SK-N-SH (cell line): ENCODE measurements at regions not wholly inside any gene's neighbourhood (a gene's known extent, or its start where the extent isn't known, plus 50 kb on each side); places are given as distances from the start of the nearest gene placed in this dataset.

Experiments
- CTCF ChIA-PET: fragments of 300-600, 350-600 bp; formaldehyde crosslinking; extraction: SDS; loops from one replicate; lab custom pipeline; 2021; lab: Yijun Ruan, JAX
- POLR2A ChIA-PET: fragments of 350-600 bp; sonication (Branson Sonifier 250); formaldehyde crosslinking; extraction: SDS; loops from one replicate; lab custom pipeline; 2020; ENCODE audit warnings: antibody characterized with exemption, inconsistent platforms; lab: Yijun Ruan, JAX
- DNase-seq: peaks from one replicate; pipeline ENCODE4 v3.0.0; 2012
- H2AFZ ChIP-seq: fragments of 200-600 bp; sonication (generic); 2 replicates; pipeline ENCODE4 v1.8.1; 2016; ENCODE audit warnings: antibody characterized with exemption, mild to moderate bottlenecking, low read depth
- H3F3A ChIP-seq: fragments of 200-600 bp; sonication (generic); replicated peaks from 2 replicates; pipeline ENCODE3; 2016; ENCODE audit warnings: antibody characterized with exemption, mild to moderate bottlenecking; ENCODE audit not compliant: insufficient read depth
- H3K27ac ChIP-seq, 2 experiments: fragments of 200-500 bp in 1 of 2; fragments of 200-600 bp in 1 of 2; sonication (Bioruptor generic) in 1 of 2; sonication (generic), shearing (Covaris generic) in 1 of 2; 2 replicates each; pipeline versions ENCODE4 v1.5.1 to v1.6.1; 2014 to 2016; ENCODE audit warnings: low read depth in 2 of 2, inconsistent platforms in 1 of 2, low read length in 1 of 2, mild to moderate bottlenecking in 1 of 2, mixed read lengths in 1 of 2
- H3K27me3 ChIP-seq: fragments of 200-600 bp; sonication (generic), shearing (Covaris generic); 2 replicates; pipeline ENCODE4 v1.6.1; 2016; ENCODE audit warnings: mixed run types; ENCODE audit not compliant: insufficient read depth
- H3K36me3 ChIP-seq, 2 experiments: fragments of 200-500 bp in 1 of 2; fragments of 200-600 bp in 1 of 2; sonication (Bioruptor generic) in 1 of 2; sonication (generic) in 1 of 2; replicated peaks in 1 of 2; 2 replicates each; pipeline versions ENCODE3 to v1.5.1; 2014 to 2016; ENCODE audit warnings: low read length in 1 of 2, mild to moderate bottlenecking in 1 of 2; ENCODE audit not compliant: insufficient read depth in 2 of 2, control insufficient read depth in 1 of 2
- H3K4me1 ChIP-seq, 2 experiments: fragments of 200-500 bp in 1 of 2; fragments of 200-600 bp in 1 of 2; sonication (Bioruptor generic) in 1 of 2; sonication (generic), shearing (Covaris generic) in 1 of 2; 2 replicates each; pipeline versions ENCODE4 v1.5.1 to v1.6.1; 2014 to 2016; ENCODE audit warnings: low read depth in 1 of 2, low read length in 1 of 2, mixed run types in 1 of 2; ENCODE audit not compliant: insufficient read depth in 2 of 2, control insufficient read depth in 1 of 2
- H3K4me2 ChIP-seq: fragments of 200-600 bp; sonication (generic), shearing (Covaris generic); 2 replicates; pipeline ENCODE4 v1.6.1; 2017; ENCODE audit warnings: mixed run types
- H3K4me3 ChIP-seq, 2 experiments: fragments of 200-500 bp in 1 of 2; fragments of 200-600 bp in 1 of 2; sonication (Bioruptor generic) in 1 of 2; sonication (generic), shearing (Covaris generic) in 1 of 2; 2 replicates each; pipeline versions ENCODE4 v1.5.1 to v1.8.1; 2014 to 2016; ENCODE audit warnings: low read depth in 2 of 2, inconsistent platforms in 1 of 2, low read length in 1 of 2, mild to moderate bottlenecking in 1 of 2, mixed read lengths in 1 of 2, moderate library complexity in 1 of 2
- H3K79me2 ChIP-seq: fragments of 200-600 bp; sonication (generic); 2 replicates; pipeline ENCODE4 v1.8.1; 2017; ENCODE audit warnings: mild to moderate bottlenecking; ENCODE audit not compliant: insufficient read depth
- H3K9ac ChIP-seq: fragments of 200-600 bp; sonication (generic); 2 replicates; pipeline ENCODE4 v1.6.1; 2017; ENCODE audit warnings: mixed run types
- H3K9me2 ChIP-seq: fragments of 200-600 bp; sonication (generic); 2 replicates; pipeline ENCODE4 v1.6.1; 2017; ENCODE audit warnings: mixed run types
- H3K9me3 ChIP-seq: fragments of 200-600 bp; sonication (generic); 2 replicates; pipeline ENCODE4 v1.6.1; 2017; ENCODE audit warnings: mixed run types, mild to moderate bottlenecking, moderate library complexity
- H4K20me1 ChIP-seq: fragments of 200-600 bp; sonication (generic); 2 replicates; pipeline ENCODE4 v1.6.1; 2017; ENCODE audit warnings: mild to moderate bottlenecking, mixed run types; ENCODE audit not compliant: insufficient read depth
- CHD2 ChIP-seq: fragments of 150-350 bp; IDR thresholded peaks from 2 replicates; pipeline ENCODE4 v1.6.1; 2018; ENCODE audit warnings: low read length; ENCODE audit not compliant: partially characterized antibody
- ELF1 ChIP-seq: IDR thresholded peaks from 2 replicates; pipeline ENCODE4 v1.4.0; 2012
- FOSL2 ChIP-seq: IDR thresholded peaks from 2 replicates; pipeline ENCODE4 v1.4.0; 2012; ENCODE audit warnings: low read depth, mild to moderate bottlenecking, moderate library complexity, borderline replicate concordance
- FOXJ3 ChIP-seq: sonication (generic); formaldehyde crosslinking; IDR thresholded peaks from 2 replicates; pipeline ENCODE4 v1.5.1; 2020; ENCODE audit warnings: mild to moderate bottlenecking, missing genetic modification reagents
- FOXM1 ChIP-seq: IDR thresholded peaks from 2 replicates; pipeline ENCODE4 v1.4.0; 2012; ENCODE audit warnings: low read depth, mild to moderate bottlenecking
- GATA2 ChIP-seq: sonication (generic); formaldehyde crosslinking; IDR thresholded peaks from 2 replicates; pipeline ENCODE4 v1.5.0; 2020; ENCODE audit warnings: mild to moderate bottlenecking, missing genetic modification reagents
- JUND ChIP-seq: IDR thresholded peaks from 2 replicates; pipeline ENCODE4 v1.4.0; 2012
- MEF2A ChIP-seq: IDR thresholded peaks from 2 replicates; pipeline ENCODE4 v1.4.0; 2012; ENCODE audit warnings: low read depth, borderline replicate concordance
- MXI1 ChIP-seq: IDR thresholded peaks from 2 replicates; pipeline ENCODE4 v1.6.1; 2012; ENCODE audit warnings: mild to moderate bottlenecking, low read depth, low read length, improper control_type of control experiment
- NFIC ChIP-seq: IDR thresholded peaks from 2 replicates; pipeline ENCODE4 v1.4.0; 2012; ENCODE audit warnings: borderline replicate concordance
- NRF1 ChIP-seq: IDR thresholded peaks from 2 replicates; pipeline ENCODE4 v1.6.1; 2012; ENCODE audit warnings: low read depth, mild to moderate bottlenecking, low read length
- POLR2AphosphoS5 ChIP-seq: IDR thresholded peaks from 2 replicates; pipeline ENCODE4 v1.6.1; 2012; ENCODE audit warnings: low read depth, low read length
- RCOR1 ChIP-seq: fragments of 150-350 bp; IDR thresholded peaks from 2 replicates; pipeline ENCODE4 v1.6.1; 2017; ENCODE audit warnings: antibody characterized with exemption, low read length
- RFX5 ChIP-seq: IDR thresholded peaks from 2 replicates; pipeline ENCODE4 v1.6.1; 2012; ENCODE audit warnings: mild to moderate bottlenecking, improper control_type of control experiment, low read length
- RXRA ChIP-seq: IDR thresholded peaks from 2 replicates; pipeline ENCODE4 v1.4.0; 2012; ENCODE audit warnings: low read depth, mild to moderate bottlenecking, borderline replicate concordance
- SIN3A ChIP-seq: IDR thresholded peaks from 2 replicates; pipeline ENCODE4 v1.6.1; 2012; ENCODE audit warnings: low read depth, mild to moderate bottlenecking, low read length, moderate library complexity, borderline replicate concordance
- SMC3 ChIP-seq: IDR thresholded peaks from 2 replicates; pipeline ENCODE4 v1.6.1; 2012; ENCODE audit warnings: low read depth, low read length, improper control_type of control experiment
- TAF1 ChIP-seq: IDR thresholded peaks from 2 replicates; pipeline ENCODE4 v1.6.1; 2012; ENCODE audit warnings: low read depth, mild to moderate bottlenecking, low read length, moderate library complexity, borderline replicate concordance
- TCF12 ChIP-seq: IDR thresholded peaks from 2 replicates; pipeline ENCODE4 v1.4.0; 2012
- TEAD4 ChIP-seq: IDR thresholded peaks from 2 replicates; pipeline ENCODE4 v1.4.0; 2012; ENCODE audit warnings: mild to moderate bottlenecking, borderline replicate concordance; ENCODE audit not compliant: insufficient read depth
- YY1 ChIP-seq: IDR thresholded peaks from 2 replicates; pipeline ENCODE4 v1.4.0; 2012; ENCODE audit warnings: low read depth, mild to moderate bottlenecking
- WGBS: methylation state at CpG from one replicate; pipeline ENCODE4 v1.1.6; 2017; ENCODE audit warnings: low lambda C conversion rate; 5-methylcytosine and 5-hydroxymethylcytosine counted together
- TF ChIP-seq, protein P1 (sequence below): IDR thresholded peaks from 2 replicates; pipeline ENCODE4 v1.6.1; 2012; ENCODE audit warnings: mild to moderate bottlenecking, low read depth, low read length, moderate library complexity
- TF ChIP-seq, protein P2 (sequence below): IDR thresholded peaks from 2 replicates; pipeline ENCODE4; 2012
- TF ChIP-seq, protein P3 (sequence below): IDR thresholded peaks from 2 replicates; pipeline ENCODE4 v1.4.0; 2012; ENCODE audit warnings: low read depth, borderline replicate concordance
- TF ChIP-seq, protein P4 (sequence below): IDR thresholded peaks from 2 replicates; pipeline ENCODE4 v1.4.0; 2012; ENCODE audit warnings: low read depth, borderline replicate concordance
- TF ChIP-seq, protein P5 (sequence below): IDR thresholded peaks from 2 replicates; pipeline ENCODE4 v1.4.0; 2012; ENCODE audit warnings: low read depth

DNA sequence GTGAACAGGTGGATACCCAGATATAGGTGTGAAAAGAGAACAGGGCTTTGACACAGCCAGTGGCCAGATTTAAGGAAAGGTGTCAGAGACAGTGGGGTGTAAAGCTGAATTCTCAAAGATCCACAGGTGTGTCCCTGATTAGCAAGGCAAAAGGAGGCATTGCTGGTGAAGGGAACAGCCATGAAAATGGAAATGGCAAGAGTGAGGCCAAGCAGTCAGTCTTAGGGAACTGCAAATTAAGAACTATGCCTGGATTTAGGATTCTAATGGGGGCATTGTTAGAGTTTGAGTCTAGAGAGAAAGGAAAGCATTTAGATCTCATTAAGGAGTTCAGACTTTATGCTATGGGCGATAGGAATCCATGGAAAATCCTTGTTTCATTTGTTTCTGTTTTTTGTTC is 789.2 kb downstream of the MAFB start:
- CTCF ChIA-PET = interaction anchor here (0.6 kb wide), 1 partner anchor 9 kb away, joined by 4 read pairs; no protein-coding TSS in a partner anchor
- 6% methylated on average over 1 of the region's 1 CpG for WGBS
- no peaks in the 10 kb centered on the region for H3K9me2 ChIP-seq

DNA sequence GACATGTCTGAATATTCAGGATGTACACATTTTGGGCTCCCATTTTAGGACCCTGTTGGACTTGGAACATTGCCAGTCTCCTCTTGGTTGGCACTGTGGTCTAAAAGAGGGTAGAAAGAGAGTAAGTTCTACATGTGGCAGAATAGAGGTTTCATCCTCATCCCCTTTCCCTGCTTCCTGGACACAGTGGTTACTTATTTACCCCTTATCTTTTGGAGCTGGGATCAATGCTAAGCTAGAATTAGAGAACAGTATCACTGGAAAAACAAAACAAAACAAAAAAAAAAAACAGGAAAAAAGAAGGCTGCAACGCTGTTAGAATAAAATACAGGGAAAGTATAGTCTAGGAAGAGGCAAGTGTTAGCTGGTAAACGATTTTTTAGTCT is 790.6 kb downstream of the MAFB start:
- H3K9me2 ChIP-seq = no peaks in the 10 kb centered on the region
- no peak for DNase-seq
- H3K4me2 ChIP-seq = no peak overlapping the region
- no peaks in the 10 kb centered on the region for H3K36me3 ChIP-seq
- H3K4me1 ChIP-seq = no peaks in the 10 kb centered on the region; a peak in 1 of 4 replicates
- WGBS = 4% methylated on average over 2 of the region's 2 CpGs
- no peaks in the 10 kb centered on the region for H3F3A ChIP-seq
- no peaks in the 10 kb centered on the region; the same call in 1 of the 2 replicates for H3K9me3 ChIP-seq
- TF ChIP-seq RXRA (no peak), SIN3A (no peak), ELF1 (no peak), RCOR1 (no peak), RFX5 (no peak), FOXJ3 (CRISPR knock-in tag) (no peak), GATA2 (CRISPR knock-in tag) (no peak), TCF12 (no peak), NFIC (no peak), TEAD4 (no peak), FOSL2 (no peak), MEF2A (no peak), MXI1 (no peak)
- TF ChIP-seq, protein P1, sequence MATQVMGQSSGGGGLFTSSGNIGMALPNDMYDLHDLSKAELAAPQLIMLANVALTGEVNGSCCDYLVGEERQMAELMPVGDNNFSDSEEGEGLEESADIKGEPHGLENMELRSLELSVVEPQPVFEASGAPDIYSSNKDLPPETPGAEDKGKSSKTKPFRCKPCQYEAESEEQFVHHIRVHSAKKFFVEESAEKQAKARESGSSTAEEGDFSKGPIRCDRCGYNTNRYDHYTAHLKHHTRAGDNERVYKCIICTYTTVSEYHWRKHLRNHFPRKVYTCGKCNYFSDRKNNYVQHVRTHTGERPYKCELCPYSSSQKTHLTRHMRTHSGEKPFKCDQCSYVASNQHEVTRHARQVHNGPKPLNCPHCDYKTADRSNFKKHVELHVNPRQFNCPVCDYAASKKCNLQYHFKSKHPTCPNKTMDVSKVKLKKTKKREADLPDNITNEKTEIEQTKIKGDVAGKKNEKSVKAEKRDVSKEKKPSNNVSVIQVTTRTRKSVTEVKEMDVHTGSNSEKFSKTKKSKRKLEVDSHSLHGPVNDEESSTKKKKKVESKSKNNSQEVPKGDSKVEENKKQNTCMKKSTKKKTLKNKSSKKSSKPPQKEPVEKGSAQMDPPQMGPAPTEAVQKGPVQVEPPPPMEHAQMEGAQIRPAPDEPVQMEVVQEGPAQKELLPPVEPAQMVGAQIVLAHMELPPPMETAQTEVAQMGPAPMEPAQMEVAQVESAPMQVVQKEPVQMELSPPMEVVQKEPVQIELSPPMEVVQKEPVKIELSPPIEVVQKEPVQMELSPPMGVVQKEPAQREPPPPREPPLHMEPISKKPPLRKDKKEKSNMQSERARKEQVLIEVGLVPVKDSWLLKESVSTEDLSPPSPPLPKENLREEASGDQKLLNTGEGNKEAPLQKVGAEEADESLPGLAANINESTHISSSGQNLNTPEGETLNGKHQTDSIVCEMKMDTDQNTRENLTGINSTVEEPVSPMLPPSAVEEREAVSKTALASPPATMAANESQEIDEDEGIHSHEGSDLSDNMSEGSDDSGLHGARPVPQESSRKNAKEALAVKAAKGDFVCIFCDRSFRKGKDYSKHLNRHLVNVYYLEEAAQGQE = no peak
- TF ChIP-seq, protein P2, sequence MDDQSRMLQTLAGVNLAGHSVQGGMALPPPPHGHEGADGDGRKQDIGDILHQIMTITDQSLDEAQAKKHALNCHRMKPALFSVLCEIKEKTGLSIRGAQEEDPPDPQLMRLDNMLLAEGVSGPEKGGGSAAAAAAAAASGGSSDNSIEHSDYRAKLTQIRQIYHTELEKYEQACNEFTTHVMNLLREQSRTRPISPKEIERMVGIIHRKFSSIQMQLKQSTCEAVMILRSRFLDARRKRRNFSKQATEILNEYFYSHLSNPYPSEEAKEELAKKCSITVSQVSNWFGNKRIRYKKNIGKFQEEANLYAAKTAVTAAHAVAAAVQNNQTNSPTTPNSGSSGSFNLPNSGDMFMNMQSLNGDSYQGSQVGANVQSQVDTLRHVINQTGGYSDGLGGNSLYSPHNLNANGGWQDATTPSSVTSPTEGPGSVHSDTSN = no peak
- TF ChIP-seq, protein P3, sequence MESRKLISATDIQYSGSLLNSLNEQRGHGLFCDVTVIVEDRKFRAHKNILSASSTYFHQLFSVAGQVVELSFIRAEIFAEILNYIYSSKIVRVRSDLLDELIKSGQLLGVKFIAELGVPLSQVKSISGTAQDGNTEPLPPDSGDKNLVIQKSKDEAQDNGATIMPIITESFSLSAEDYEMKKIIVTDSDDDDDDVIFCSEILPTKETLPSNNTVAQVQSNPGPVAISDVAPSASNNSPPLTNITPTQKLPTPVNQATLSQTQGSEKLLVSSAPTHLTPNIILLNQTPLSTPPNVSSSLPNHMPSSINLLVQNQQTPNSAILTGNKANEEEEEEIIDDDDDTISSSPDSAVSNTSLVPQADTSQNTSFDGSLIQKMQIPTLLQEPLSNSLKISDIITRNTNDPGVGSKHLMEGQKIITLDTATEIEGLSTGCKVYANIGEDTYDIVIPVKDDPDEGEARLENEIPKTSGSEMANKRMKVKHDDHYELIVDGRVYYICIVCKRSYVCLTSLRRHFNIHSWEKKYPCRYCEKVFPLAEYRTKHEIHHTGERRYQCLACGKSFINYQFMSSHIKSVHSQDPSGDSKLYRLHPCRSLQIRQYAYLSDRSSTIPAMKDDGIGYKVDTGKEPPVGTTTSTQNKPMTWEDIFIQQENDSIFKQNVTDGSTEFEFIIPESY = no peak
- TF ChIP-seq, protein P4, sequence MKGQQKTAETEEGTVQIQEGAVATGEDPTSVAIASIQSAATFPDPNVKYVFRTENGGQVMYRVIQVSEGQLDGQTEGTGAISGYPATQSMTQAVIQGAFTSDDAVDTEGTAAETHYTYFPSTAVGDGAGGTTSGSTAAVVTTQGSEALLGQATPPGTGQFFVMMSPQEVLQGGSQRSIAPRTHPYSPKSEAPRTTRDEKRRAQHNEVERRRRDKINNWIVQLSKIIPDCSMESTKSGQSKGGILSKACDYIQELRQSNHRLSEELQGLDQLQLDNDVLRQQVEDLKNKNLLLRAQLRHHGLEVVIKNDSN = no peak
- H4K20me1 ChIP-seq = no peaks in the 10 kb centered on the region
- POLR2A ChIA-PET = no interaction called here
- no peak overlapping the region for H3K9ac ChIP-seq
- CTCF ChIA-PET = interaction anchor here (1.0 to 1.9 kb wide), 3 partner anchors 10 to 24 kb away, joined by 3 to 5 read pairs (median 3); no protein-coding TSS in a partner anchor
- no peak overlapping the region for H3K27ac ChIP-seq
- no peak overlapping the region for H2AFZ ChIP-seq
- no peaks in the 10 kb centered on the region for H3K79me2 ChIP-seq
- no peak overlapping the region for H3K4me3 ChIP-seq
- no peaks in the 10 kb centered on the region for H3K27me3 ChIP-seq

More for the DNA sequence above, 789.2 kb downstream of the MAFB start:
- Histone ChIP-seq H3K4me3 (no peak overlapping the region), H2AFZ (no peak overlapping the region), H3K36me3 (no peaks in the 10 kb centered on the region), H3K27me3 (no peaks in the 10 kb centered on the region), H3K9ac (no peak overlapping the region), H4K20me1 (no peaks in the 10 kb centered on the region), H3K79me2 (no peaks in the 10 kb centered on the region), H3K9me3 (no peaks in the 10 kb centered on the region; the same call in 1 of the 2 replicates), H3K4me1 (no peaks in the 10 kb centered on the region), H3K27ac (no peak overlapping the region), H3K4me2 (no peak overlapping the region), H3F3A (no peaks in the 10 kb centered on the region)
- POLR2A ChIA-PET = no interaction called here
- TF ChIP-seq FOXM1 (no peak), RCOR1 (no peak), NRF1 (no peak), POLR2AphosphoS5 (no peak), RFX5 (no peak), CHD2 (no peak), MXI1 (no peak), TAF1 (no peak), TCF12 (no peak), YY1 (no peak), JUND (no peak), SMC3 (no peak)
- TF ChIP-seq, protein P5, sequence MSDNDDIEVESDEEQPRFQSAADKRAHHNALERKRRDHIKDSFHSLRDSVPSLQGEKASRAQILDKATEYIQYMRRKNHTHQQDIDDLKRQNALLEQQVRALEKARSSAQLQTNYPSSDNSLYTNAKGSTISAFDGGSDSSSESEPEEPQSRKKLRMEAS = no peak
- no peak for DNase-seq
